ENCODE measurements at regions not wholly inside any gene's neighbourhood (a gene's known extent, or its start where the extent isn't known, plus 50 kb on each side); places are given as distances from the start of the nearest gene placed in this dataset.

DNA sequence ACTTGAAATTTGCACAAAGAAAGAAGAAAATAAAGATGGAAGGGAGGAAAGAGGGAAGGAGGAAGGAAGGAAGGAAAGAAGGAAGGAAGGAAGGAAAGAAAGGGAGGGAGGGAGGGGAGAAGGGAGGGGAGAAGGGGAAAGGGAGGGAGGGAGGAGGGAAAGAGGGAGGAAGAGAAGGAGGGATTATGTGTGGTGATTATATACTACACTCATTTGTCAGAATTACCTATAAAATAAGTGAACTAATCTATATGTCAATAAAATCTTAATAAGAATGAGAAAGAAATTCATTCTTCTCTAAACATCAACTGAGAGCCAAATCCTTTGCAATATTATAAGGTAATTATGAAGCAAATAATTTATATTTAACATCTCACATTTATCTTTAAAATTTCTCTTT is 77.9 kb upstream of the TFAP2D start:
- TF ChIP-seq CTCF (conservative IDR thresholded peaks at IDR 0.05) (no peak), EZH2 (IDR thresholded peaks at IDR 0.05; ENCODE audit: low read depth) (no peak)

Data from PC-9 (cell line).